ENCODE measurements at regions not wholly inside any gene's neighbourhood (a gene's known extent, or its start where the extent isn't known, plus 50 kb on each side); places are given as distances from the start of the nearest gene placed in this dataset.
"Not testable (repeated sequence)": the region's sequence is repeated elsewhere in the genome, so short reads cannot be mapped to it uniquely, and the experiment has no call there.

DNA sequence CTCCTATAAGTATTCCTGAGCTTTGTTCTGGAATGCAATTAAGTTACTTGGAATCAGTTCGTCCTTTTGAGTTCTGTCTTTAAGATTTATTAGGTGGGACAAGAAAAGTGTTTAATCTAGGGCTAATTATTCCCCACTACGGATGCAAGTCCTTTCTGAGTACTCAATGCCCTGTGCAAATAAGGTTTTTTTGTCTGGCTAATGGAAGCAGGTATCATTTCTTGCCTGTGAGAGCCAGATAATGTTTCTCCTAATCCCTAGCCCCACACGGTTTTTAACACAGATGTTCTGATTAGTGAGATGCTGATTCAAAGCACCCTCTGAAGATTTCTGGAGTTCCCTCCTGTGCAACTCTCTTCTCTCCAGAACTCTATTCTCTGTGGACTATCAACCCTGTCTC is 296.6 kb upstream of the PRICKLE1 start:
- DNase-seq (ENCODE audit: extremely low read depth, low read depth): no peak

DNA sequence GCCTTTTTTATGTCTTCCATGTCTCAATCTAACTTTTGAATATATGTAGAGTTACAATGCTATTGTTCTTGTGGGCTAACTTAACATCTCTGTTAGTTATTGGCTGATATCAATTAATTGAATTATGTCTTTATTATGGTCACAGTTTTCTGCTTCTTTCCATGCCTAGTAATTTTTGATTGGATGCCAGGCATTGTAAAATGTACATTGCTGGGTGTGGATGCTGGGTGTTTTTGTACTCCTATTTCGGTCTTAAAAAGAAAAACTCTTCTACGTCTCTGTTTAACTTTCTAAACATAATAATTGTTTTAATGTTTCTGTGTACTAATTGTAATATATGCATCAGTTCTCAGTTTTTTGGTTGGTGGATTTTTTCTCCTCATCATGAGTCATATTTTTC is 296.1 kb upstream of the PRICKLE1 start:
- no peak for DNase-seq (ENCODE audit: extremely low read depth, low read depth)

DNA sequence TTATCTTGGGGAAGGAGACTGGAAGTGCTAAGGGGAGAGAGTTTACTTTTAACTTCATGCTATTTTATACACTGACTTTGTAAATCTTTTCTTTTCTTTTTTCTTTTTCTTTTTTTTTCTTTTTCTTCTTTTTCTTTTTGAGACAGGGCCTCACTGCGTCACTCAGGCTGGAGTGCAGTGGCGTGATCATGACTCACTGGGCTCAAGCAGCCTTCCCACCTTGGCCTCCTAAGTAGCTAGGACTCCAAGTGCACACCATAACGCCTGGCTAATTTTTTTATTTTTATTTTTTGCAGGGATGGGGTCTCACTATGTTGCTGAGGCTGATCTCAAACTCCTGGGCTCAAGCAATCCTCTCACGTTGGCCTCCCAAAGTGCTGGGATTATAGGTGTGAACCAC is 294.6 kb upstream of the PRICKLE1 start:
- DNase-seq (ENCODE audit: extremely low read depth, low read depth): no peak

DNA sequence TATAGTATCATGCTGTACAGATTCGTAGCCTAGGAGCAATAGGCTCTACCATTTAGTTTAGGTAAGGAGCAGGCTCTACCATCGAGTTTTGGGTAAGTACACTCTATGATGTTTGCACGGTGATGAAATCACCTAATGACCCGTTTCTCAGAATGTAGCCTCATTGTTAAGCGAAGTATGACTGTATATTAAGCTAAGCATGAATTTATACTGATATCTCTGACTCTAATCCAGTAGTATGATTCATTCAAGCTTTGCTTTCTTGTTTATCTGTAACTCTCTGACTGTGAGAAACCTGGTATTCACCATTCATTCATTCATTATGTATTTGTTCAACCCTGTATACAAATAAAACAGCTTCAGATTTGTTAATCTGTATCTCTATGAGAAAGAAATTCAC is 283.9 kb upstream of the PRICKLE1 start:
- DNase-seq (ENCODE audit: extremely low read depth, low read depth): no peak

DNA sequence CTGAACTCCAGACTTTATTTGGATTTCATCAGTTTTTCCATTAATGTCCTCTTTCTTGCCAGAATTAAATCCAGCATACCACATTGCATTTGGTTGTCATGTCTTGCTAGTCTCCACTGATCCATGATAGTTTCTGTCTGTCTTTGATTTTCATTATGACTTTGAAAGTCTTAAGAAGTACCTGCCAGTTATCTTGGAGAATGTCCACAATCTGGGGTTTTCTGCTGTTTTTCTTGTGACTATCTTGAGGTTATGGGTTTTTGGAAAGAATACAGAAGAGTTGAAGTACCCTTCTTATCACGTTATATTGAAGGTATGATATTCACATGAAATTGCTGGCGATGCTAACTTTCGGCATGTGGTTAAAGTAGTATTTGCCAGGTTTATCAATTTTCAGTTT is 282.3 kb upstream of the PRICKLE1 start:
- no peak for DNase-seq (ENCODE audit: extremely low read depth, low read depth)

DNA sequence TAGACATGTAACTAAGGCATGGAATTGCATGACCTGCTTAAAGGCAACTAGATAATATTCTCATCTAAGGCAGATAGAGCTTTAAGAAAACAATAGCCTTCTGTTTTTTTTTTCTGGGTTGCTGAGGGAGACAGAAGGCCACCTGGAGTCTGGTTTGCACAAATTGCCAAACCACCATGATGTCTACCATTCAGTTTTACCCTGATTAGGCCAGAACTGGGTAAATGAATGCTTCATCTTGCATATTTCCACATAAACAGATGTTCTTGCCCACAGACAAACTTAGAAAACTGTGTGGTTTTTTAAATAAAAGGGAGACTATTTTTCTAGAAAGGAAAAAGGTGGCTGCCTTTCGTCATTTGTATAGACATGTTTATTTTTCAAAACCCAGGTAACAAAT is 278.7 kb upstream of the PRICKLE1 start:
- DNase-seq (ENCODE audit: extremely low read depth, low read depth): no peak

DNA sequence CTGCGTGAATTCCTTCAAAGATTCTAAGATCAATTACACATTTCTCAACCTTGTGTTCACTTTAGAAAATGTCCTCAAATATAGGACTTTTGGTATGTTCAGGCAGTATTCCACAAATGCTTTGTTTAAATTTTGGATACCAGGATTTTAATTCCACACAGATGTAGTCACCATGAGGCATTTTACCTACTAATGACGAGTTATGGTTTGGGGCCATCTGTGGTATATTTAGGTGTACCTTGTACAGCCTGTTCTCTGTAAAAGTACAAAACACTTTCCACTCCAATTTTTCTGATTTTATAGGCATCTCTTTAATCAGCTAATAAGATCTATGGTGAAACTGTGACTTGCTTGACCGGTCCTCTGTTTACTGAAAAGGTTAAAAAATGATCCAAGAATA is 275.7 kb upstream of the PRICKLE1 start:
- DNase-seq (ENCODE audit: extremely low read depth, low read depth): no peak

DNA sequence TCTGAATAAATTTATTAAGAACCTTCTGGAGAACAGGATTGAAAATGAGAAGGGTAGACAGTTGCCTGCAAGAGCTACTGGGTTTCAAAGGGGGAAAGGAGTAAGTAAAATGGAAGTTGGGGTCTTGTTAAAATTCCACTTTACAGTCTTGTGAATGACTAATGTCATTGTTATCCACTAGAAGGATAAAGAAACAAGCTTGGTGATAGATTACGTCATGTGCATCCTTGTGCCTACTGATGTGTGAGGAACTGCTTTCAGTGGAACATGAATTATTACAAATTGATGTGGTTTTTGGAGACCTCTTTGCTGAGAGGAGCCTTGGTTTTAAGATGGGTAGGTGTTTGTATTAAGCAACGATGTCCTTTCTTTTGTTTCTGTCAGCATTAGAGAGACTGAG is 272.5 kb upstream of the PRICKLE1 start:
- no peak for DNase-seq (ENCODE audit: extremely low read depth, low read depth)

DNA sequence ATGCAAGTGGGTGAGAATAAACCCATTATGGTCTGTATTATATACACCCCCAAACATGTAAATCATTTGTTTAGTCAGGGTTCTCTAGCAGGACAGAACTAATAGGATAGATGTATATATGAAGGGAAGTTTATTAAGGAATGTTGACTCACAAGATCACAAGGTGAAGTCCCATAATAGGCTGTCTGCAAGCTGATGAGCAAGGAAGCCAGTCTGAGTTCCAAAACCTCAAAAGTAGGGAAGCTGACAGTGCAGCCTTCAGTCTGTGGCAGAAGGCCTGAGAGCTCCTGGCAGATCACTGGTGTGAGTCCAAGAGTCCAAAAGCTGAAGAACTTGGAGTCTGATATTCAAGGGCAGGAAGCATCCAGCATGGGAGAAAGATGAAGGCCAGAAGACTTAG is 270.8 kb upstream of the PRICKLE1 start:
- DNase-seq (ENCODE audit: extremely low read depth, low read depth): not testable (repeated sequence)

DNA sequence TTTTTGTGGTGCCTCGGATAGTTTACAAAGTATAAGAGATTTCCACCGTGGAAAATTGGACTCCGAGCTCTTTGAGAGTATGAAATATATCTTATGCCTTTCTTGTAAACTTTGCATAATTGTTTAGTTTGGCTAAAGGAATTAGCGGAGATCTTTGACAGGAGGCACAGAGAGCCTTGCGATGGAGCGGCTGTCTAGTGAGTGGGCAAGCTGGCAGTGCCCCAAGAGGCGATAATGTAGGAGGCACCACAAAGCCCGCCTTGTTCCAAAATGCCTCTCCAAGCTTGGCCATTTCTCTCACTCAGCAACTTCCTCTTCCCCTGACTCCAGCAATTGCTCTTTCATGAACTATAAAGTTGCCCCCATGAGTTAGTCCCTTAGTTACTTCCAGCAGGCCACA is 270.1 kb upstream of the PRICKLE1 start:
- no peak for DNase-seq (ENCODE audit: extremely low read depth, low read depth)

DNA sequence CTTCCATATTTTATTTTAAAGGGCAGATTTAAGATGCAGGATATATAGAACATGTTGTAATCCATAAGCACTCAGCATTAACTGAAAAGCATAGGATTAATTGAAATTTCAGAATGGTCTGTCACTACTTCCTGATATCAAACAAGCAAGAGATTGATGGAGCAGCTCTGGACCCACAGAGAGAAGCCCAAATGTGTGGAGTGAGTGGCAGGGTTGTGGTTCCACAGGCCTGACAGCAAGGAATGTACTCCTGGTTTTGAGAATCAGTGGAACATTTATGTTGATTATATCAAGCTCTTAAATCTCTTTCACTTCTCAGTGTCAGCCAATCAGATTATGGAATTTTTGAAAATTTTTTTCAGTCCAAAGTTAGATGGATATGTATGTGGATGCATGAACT is 267.6 kb upstream of the PRICKLE1 start:
- DNase-seq (ENCODE audit: extremely low read depth, low read depth): no peak

DNA sequence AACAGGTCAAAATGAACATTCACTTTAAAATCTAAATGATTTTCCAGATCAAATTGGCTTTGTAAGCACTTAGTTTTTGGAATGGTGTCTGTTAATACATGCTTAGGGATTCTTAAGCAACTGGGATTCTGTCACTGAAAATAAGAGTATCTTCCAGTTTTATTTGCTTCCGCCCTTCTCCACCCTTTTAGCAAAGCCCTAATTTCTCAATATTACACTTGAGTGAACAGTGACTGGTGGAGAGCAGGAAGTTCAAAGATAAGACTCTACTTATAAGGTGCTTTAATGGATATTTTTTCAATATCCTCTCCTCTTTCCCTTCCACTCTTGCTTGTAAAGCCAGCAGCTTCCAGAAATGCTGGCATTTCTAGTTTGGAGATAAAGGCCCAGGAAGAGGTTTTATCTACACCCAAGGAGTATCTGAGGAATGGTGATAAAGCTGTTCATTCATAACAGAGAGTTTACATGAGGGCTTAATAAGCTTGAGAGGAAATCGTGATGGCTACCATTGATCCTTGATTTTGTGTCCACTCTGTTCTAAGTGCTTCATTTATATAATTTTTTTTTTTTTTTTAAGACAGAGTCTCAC is 265.9 kb upstream of the PRICKLE1 start:
- DNase-seq (ENCODE audit: extremely low read depth, low read depth): no peak

DNA sequence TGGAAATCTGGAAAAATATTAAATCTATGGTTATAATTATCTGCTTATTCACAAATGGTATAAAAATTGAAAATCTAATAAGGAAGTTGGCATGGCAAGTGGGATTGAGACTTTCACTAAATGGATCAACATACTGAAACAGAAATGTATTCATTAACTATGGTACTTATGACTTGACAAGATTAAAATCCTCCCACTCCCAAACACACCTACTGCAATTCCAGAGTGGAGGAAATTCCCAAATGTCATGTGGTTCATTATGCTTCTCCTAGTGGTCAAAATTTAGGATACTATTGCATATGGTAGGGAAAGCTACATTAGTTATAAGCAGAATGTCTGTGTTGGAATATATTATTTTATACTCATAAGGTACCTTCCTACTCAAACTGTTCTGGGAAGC is 265.3 kb upstream of the PRICKLE1 start:
- DNase-seq (ENCODE audit: extremely low read depth, low read depth): no peak

DNA sequence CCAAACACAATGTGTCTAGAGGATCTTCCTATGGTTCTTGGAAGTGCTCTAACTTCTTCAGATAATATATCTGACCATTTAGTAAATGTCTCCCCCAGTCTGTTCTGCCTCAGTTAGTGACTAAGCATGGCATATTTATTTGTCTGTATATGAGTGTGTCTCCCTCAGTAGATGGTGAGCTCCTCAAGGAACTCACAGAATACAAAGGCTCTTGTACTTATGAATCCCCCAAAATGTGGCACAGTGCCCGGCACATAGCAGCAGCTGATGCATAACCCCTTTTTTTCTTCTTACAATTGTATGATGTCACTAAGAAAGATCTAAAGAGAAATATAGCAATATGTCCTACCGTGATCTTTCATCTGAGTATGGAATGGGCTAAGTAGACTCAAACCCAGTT is 264.7 kb upstream of the PRICKLE1 start:
- DNase-seq (ENCODE audit: extremely low read depth, low read depth): no peak

DNA sequence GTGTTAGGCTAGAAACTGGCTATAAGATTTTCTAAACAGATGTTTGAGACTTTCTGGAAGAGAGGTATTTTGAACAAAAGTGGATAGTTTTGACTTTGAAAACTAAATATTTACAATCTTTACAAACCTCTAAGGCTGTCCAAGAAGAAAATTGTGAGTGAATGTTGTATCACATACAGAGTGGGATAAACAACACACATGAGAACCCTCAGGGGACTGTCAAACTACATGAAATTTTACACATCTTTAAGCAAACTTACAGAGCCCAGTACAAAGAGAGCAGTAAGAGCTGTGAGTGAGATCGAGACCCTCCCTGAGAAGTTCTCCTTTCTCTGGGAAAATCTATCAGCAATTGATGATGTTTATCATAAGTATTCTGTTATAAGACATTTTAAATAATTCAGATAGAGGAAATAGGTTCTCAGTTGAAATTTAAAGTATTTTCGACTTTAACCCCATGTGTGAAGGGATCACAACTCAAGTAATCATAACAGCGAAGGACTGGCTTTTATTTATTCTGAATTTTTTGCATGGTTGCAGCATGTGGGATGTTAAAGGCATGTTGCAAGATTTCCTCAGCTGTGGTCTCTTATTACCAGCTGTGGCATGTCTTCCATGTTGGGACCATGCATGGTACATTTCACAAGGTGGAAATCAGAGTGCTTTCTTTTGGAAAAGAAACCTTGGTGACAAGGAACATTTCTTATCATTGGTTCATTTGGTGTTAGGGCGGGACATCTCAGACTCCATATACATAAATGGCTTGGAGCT is 264.0 kb upstream of the PRICKLE1 start:
- no peak for DNase-seq (ENCODE audit: extremely low read depth, low read depth)

DNA sequence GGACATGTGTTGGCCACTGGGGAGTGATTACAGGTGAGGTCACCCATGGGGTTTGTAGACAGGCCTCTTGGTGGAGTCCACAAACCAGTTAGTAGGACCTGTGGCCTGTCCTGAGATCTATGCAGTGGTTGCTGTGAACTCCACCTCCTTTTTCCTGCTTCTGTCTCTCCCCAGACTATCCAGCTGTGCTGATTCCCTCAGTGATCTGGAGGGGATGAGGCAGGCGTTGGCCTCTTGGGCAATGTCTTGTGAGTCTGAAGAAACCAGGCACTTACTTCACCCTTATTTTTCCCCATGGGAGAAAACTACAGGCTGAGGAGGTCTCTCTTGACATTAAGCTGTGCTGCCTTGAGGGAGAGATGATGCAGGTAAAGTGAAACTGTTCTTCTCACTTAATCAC is 257.2 kb upstream of the PRICKLE1 start:
- no peak for DNase-seq (ENCODE audit: extremely low read depth, low read depth)

DNA sequence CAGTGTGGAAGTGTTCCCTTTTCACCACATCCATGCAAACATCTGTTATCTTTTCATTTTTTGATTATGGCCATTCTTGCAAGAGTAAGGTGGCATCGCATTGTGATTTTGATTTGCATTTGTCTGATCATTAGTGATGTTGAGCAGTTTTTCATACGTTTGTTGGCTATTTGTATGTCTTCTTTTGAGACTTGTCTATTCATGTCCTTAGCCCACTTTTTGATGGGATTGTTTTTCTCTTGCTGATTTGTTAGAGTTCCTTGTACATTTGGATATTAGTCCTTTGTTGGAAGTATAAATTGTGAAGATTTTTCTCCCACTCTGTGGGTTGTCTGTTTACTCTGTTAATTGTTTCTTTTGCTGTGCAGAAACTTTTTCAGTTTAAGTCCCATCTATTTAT is 244.5 kb upstream of the PRICKLE1 start:
- no peak for DNase-seq (ENCODE audit: extremely low read depth, low read depth)

DNA sequence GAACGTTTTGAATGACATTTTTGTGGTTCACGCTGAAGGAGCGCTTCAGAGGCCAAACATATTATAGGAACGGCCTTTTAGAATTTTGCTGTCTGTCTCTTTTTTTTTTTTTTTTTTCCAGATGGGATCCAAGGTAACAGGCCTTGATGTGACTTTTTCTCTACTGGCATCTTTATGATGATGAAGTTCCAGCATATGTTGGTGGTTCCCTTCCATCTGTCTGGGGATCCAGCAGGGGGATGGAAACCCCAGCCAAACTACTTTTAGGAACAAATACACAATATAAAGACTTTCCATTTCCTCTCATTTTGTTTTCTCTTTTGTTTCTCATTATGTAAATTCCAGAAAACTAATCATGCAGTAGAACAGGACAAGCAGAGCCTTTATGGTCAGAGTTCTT is 239.3 kb upstream of the PRICKLE1 start:
- DNase-seq (ENCODE audit: extremely low read depth, low read depth): no peak

DNA sequence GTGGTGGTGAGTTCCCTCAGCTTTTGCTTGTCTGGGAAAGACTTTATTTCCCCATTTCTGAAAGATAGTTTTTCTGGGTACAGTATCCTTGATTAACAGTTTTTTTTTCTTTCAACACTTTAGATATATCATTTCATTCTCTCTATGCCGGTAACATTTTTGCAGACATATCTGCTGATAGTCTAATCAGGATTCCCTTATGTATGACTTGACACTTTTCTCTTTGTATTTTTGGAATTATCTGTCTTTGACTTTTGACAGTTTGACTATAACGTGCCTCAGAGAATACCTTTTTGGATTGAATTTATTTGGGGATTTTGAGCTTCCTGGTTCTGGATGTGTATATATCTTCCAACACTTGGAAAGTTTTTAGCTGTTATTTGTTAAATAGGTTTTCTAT is 234.8 kb upstream of the PRICKLE1 start:
- no peak for DNase-seq (ENCODE audit: extremely low read depth, low read depth)

DNA sequence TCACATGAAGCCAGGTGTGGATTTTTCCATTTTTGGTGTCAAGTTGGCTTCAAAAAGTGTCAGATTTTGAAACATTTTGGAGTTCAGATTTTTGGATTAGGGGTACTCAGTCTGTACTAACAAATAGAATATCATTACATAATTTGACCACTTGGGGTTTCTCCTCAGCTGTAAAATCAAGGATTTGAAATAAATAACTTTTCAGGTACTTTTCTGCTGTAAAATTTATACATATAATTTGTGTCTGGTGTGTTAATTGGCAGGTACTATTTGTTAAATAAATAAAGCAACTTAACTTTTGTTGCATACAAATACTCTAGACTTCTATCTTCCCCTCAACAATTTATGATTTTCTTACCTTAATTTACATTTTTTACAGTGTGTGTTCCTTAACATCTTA is 234.1 kb upstream of the PRICKLE1 start:
- DNase-seq (ENCODE audit: extremely low read depth, low read depth): no peak

DNA sequence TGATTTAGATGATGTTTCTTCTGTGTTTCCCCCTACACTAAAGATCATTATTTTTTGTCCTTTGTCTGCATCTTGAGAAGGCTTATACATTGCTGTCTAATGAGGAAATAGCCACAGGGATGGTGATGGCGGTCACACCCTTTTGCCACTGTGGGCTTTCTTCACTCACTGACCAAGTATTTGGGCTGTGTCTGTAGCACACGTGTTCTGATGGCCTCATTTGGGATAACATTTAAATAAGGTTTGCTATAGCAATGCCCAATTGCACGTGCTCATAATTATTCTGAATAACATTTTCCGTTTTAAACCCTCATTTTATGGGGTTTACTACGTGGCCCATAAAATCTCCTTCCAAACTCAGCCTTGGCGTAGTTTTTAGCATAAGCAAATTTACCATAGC is 230.3 kb upstream of the PRICKLE1 start:
- DNase-seq (ENCODE audit: extremely low read depth, low read depth): no peak

DNA sequence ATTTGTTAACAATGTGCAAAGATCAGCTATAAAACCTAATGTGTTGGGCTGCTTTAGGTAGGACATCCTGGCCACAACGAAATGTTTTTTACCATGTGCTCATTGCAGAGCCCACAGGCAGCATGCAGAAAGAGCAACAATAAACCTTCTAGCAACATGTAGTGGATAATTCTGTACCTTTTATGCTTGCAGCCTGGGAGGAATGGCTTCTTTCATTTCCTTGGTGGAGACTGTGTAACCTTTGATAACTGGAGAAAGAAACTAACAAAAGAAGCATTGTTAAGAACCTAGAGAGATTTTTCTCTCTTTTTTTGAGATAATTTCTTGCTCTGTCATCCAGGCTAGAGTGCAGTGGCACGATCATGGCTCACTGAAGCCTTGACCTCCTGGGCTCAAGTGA is 225.5 kb upstream of the PRICKLE1 start:
- DNase-seq (ENCODE audit: extremely low read depth, low read depth): no peak

DNA sequence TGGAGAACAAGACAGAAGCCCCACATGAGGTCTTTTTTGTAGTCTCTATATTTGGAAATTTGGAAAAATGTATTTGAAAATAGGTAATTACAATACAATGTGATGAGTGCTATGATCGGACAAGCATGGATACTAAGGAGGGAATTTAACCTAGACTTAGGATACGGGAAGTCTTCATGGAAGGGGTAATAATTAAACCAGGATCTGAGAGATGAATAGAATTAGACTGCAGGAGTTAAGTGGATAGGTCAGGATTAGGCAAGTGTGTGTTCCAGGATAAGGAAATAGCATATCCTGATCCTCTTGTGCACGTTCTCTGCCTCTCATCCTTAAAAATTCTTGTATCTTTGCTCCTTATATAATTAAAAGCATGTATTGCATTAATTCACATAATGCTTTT is 223.3 kb upstream of the PRICKLE1 start:
- no peak for DNase-seq (ENCODE audit: extremely low read depth, low read depth)
